ENCODE measurements at regions not wholly inside any gene's neighbourhood (a gene's known extent, or its start where the extent isn't known, plus 50 kb on each side); places are given as distances from the start of the nearest gene placed in this dataset.
"Not testable (repeated sequence)": the region's sequence is repeated elsewhere in the genome, so short reads cannot be mapped to it uniquely, and the experiment has no call there.

GRCh38 chr2:94759211-94759610 lies 112.0 kb upstream of the TEKT4 start:
- ChIA-PET CTCF (ENCODE audit: unreplicated experiment) (no interaction called here), POLR2A (no interaction called here)
- no peaks in the 10 kb centered on the region for H3K36me3 ChIP-seq (ENCODE audit: insufficient read depth, low read length)
- no TSS peak for BruUV-seq (replicated peaks)
- no peak overlapping the region for H3K4me3 ChIP-seq (ENCODE audit: low read depth, low read length, poor library complexity, severe bottlenecking)
- no peak overlapping the region for H3K27ac ChIP-seq (ENCODE audit: low read depth, low read length, poor library complexity, severe bottlenecking)
- H4K20me1 ChIP-seq (ENCODE audit: insufficient read depth, low read length) = no peaks in the 10 kb centered on the region
- H2AFZ ChIP-seq (ENCODE audit: low read length) = no peak overlapping the region
- peak; percentile 25 for DNase-seq (ENCODE audit: low spot score)
- no peaks in the 10 kb centered on the region for H3K9me2 ChIP-seq (ENCODE audit: insufficient read depth, low read length)
- H3K79me2 ChIP-seq (ENCODE audit: insufficient read depth, low read depth, low read length) = no peaks in the 10 kb centered on the region
- TF ChIP-seq EZH2phosphoT487 (IDR thresholded peaks at IDR 0.05; ENCODE audit: borderline replicate concordance, low read depth, low read length) (no peak), CTCF (conservative IDR thresholded peaks at IDR 0.05; ENCODE audit: low read length) (peak; percentile 31; the same call in 1 of the 2 replicates)
- H3K4me2 ChIP-seq (ENCODE audit: low read length) = no peak overlapping the region
- intact Hi-C loops (cut with micrococcal nuclease; ENCODE audit: unreplicated experiment) = no loop called here
- no peaks in the 10 kb centered on the region for H3K4me1 ChIP-seq (ENCODE audit: insufficient read depth, low read length, poor library complexity, severe bottlenecking)
- no peaks in the 10 kb centered on the region for H3K9me3 ChIP-seq (ENCODE audit: low read length)

- H3K9me2 ChIP-seq (ENCODE audit: insufficient read depth, low read length) = no peaks in the 10 kb centered on the region
- no TSS peak for BruUV-seq (replicated peaks)
- no peak for DNase-seq (ENCODE audit: low spot score)
- H3K4me2 ChIP-seq (ENCODE audit: low read length) = no peak overlapping the region
- TF ChIP-seq CTCF (conservative IDR thresholded peaks at IDR 0.05; ENCODE audit: low read length) (no peak), EZH2phosphoT487 (IDR thresholded peaks at IDR 0.05; ENCODE audit: borderline replicate concordance, low read depth, low read length) (no peak)
- no peak overlapping the region for H3K27ac ChIP-seq (ENCODE audit: low read depth, low read length, poor library complexity, severe bottlenecking)
- H2AFZ ChIP-seq (ENCODE audit: low read length) = no peak overlapping the region
- H3K9me3 ChIP-seq (ENCODE audit: low read length) = no peaks in the 10 kb centered on the region
- CTCF ChIA-PET (ENCODE audit: unreplicated experiment) = no interaction called here
- POLR2A ChIA-PET = no interaction called here
- H3K4me1 ChIP-seq (ENCODE audit: insufficient read depth, low read length, poor library complexity, severe bottlenecking) = no peaks in the 10 kb centered on the region
- H3K79me2 ChIP-seq (ENCODE audit: insufficient read depth, low read depth, low read length) = no peaks in the 10 kb centered on the region
- no peak overlapping the region for H3K4me3 ChIP-seq (ENCODE audit: low read depth, low read length, poor library complexity, severe bottlenecking)
- intact Hi-C loops (cut with micrococcal nuclease; ENCODE audit: unreplicated experiment) = no loop called here
- no peaks in the 10 kb centered on the region for H3K36me3 ChIP-seq (ENCODE audit: insufficient read depth, low read length)
- H4K20me1 ChIP-seq (ENCODE audit: insufficient read depth, low read length) = no peaks in the 10 kb centered on the region
These were observed 108.6 kb upstream of the TEKT4 start for GRCh38 chr2:94762600-94762999.

GRCh38 chr2:94763318-94763717 lies 107.9 kb upstream of the TEKT4 start:
- Histone ChIP-seq H3K27ac (ENCODE audit: low read depth, low read length, poor library complexity, severe bottlenecking) (no peak overlapping the region), H3K9me2 (ENCODE audit: insufficient read depth, low read length) (no peaks in the 10 kb centered on the region), H2AFZ (ENCODE audit: low read length) (no peak overlapping the region), H3K79me2 (ENCODE audit: insufficient read depth, low read depth, low read length) (no peaks in the 10 kb centered on the region), H3K9me3 (ENCODE audit: low read length) (no peaks in the 10 kb centered on the region), H4K20me1 (ENCODE audit: insufficient read depth, low read length) (no peaks in the 10 kb centered on the region), H3K36me3 (ENCODE audit: insufficient read depth, low read length) (no peaks in the 10 kb centered on the region), H3K4me3 (ENCODE audit: low read depth, low read length, poor library complexity, severe bottlenecking) (no peak overlapping the region), H3K4me2 (ENCODE audit: low read length) (no peak overlapping the region), H3K4me1 (ENCODE audit: insufficient read depth, low read length, poor library complexity, severe bottlenecking) (no peaks in the 10 kb centered on the region)
- no TSS peak for BruUV-seq (replicated peaks)
- TF ChIP-seq CTCF (conservative IDR thresholded peaks at IDR 0.05; ENCODE audit: low read length) (no peak), EZH2phosphoT487 (IDR thresholded peaks at IDR 0.05; ENCODE audit: borderline replicate concordance, low read depth, low read length) (no peak)
- intact Hi-C loops (cut with micrococcal nuclease; ENCODE audit: unreplicated experiment) = no loop called here
- no peak for DNase-seq (ENCODE audit: low spot score)
- CTCF ChIA-PET (ENCODE audit: unreplicated experiment) = no interaction called here
- POLR2A ChIA-PET = no interaction called here

GRCh38 chr2:94764331-94764730 lies 106.9 kb upstream of the TEKT4 start:
- H3K36me3 ChIP-seq (ENCODE audit: insufficient read depth, low read length); H3K9me2 ChIP-seq (ENCODE audit: insufficient read depth, low read length); H4K20me1 ChIP-seq (ENCODE audit: insufficient read depth, low read length); H3K27ac ChIP-seq (ENCODE audit: low read depth, low read length, poor library complexity, severe bottlenecking); CTCF ChIA-PET (ENCODE audit: unreplicated experiment); POLR2A ChIA-PET; H3K79me2 ChIP-seq (ENCODE audit: insufficient read depth, low read depth, low read length); H3K4me1 ChIP-seq (ENCODE audit: insufficient read depth, low read length, poor library complexity, severe bottlenecking); H3K9me3 ChIP-seq (ENCODE audit: low read length); H3K4me3 ChIP-seq (ENCODE audit: low read depth, low read length, poor library complexity, severe bottlenecking); H3K4me2 ChIP-seq (ENCODE audit: low read length); H2AFZ ChIP-seq (ENCODE audit: low read length); BruUV-seq (replicated peaks); intact Hi-C loops (cut with micrococcal nuclease; ENCODE audit: unreplicated experiment); DNase-seq (ENCODE audit: low spot score): not testable (repeated sequence)
